Sigmoid colon (tissue), 4 donors: ENCODE measurements at regions not wholly inside any gene's neighbourhood (a gene's known extent, or its start where the extent isn't known, plus 50 kb on each side); places are given as distances from the start of the nearest gene placed in this dataset.

ENCODE experiments used
- EP300 ChIP-seq, 4 donors: sonication (generic); formaldehyde crosslinking; IDR thresholded peaks; one replicate each; pipeline ENCODE4 v1.6.1; 2017; ENCODE audit warnings: antibody characterized with exemption in 4 of 4
- POLR2A ChIP-seq, 2 donors: fragments of 450-650 bp; IDR thresholded peaks; one replicate each; pipeline ENCODE4 v1.6.1; 2016; ENCODE audit warnings: antibody characterized with exemption in 2 of 2, mild to moderate bottlenecking in 2 of 2, moderate library complexity in 2 of 2
- TF ChIP-seq, protein P1 (sequence below), 4 experiments: fragments of 450-650 bp in 3 of 4; fragments of 200-600 bp in 1 of 4; IDR thresholded peaks; one replicate each; pipeline ENCODE4 v1.5.1; 2016 to 2019; ENCODE audit warnings: antibody characterized with exemption in 4 of 4, mild to moderate bottlenecking in 3 of 4, moderate library complexity in 2 of 4

DNA sequence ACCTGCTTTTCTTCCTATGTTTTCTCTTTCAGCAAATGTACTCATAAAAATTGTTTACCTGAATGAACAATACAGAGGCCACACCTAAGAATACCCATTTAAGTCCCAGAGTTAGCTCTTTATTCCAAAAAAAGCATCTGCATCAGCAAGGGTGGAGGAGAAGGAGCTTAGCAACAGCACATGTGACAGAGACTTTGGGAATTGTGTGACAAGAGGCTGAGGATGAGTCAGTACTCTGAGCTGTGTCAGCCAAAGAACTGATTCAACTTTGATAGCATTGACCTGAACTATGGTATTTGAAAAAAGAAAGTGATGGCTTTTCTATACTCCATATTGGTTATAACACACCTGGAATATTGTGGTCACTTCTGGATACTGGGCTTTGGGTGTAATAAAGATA is 162.7 kb downstream of the ZNF648 start:
- TF ChIP-seq, protein P1, sequence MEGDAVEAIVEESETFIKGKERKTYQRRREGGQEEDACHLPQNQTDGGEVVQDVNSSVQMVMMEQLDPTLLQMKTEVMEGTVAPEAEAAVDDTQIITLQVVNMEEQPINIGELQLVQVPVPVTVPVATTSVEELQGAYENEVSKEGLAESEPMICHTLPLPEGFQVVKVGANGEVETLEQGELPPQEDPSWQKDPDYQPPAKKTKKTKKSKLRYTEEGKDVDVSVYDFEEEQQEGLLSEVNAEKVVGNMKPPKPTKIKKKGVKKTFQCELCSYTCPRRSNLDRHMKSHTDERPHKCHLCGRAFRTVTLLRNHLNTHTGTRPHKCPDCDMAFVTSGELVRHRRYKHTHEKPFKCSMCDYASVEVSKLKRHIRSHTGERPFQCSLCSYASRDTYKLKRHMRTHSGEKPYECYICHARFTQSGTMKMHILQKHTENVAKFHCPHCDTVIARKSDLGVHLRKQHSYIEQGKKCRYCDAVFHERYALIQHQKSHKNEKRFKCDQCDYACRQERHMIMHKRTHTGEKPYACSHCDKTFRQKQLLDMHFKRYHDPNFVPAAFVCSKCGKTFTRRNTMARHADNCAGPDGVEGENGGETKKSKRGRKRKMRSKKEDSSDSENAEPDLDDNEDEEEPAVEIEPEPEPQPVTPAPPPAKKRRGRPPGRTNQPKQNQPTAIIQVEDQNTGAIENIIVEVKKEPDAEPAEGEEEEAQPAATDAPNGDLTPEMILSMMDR (IDR thresholded peaks at IDR 0.05) = no peak
- TF ChIP-seq EP300 (IDR thresholded peaks at IDR 0.05) (no peak), POLR2A (IDR thresholded peaks at IDR 0.05) (no peak)
